ENCODE measurements at regions not wholly inside any gene's neighbourhood (a gene's known extent, or its start where the extent isn't known, plus 50 kb on each side); places are given as distances from the start of the nearest gene placed in this dataset.

GRCh38 chr3:43195115-43195498 lies 89.2 kb upstream of the POMGNT2 start:
- CTCF ChIA-PET: no interaction called here

DNA sequence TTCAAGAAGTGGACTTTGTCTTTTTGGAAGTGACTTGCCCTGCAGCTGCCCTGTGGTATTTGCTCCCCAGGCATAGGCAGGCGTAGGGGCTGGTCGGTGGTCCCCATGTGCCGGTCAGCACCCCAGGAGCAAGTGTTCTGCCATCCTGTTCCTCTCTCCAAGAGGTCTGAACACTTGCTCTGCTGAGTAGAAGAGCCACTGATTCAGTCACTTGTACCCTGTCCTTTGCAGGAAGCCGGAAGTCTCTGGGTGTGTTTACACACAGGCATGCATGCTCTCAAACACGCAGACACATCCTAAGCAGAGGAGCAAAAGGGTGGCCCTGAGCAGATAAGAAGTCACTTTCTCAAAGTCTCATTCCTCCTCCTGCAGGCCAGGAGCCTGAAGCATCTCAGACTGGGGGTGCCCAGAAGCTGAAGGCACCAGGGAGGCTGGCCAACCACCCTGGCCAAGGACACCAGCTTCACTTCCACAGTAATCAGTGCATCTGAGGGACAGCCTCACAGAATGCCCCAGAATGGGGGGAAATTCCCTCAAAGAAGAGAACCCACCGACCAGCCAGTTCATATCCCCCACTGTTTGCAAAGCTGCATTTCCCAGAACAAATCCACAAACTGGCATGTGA lies 88.7 kb upstream of the POMGNT2 start:
- CTCF ChIA-PET: interaction anchor here (0.9 kb wide), 1 partner anchor 42 kb away, joined by 3 read pairs; no protein-coding TSS in a partner anchor
- TF ChIP-seq CTCF (IDR thresholded peaks at IDR 0.05; ENCODE audit: insufficient read depth, low read length, missing control alignments): no peak
- no peak overlapping the region for H3K4me3 ChIP-seq (ENCODE audit: low read depth, low read length)
- POLR2A ChIA-PET: no interaction called here
- no peak for DNase-seq (ENCODE audit: low read depth, low spot score)

More at GRCh38 chr3:43195115-43195498, 89.2 kb upstream of the POMGNT2 start:
- TF ChIP-seq CTCF (IDR thresholded peaks at IDR 0.05; ENCODE audit: insufficient read depth, low read length, missing control alignments): no peak
- POLR2A ChIA-PET: no interaction called here
- no peak for DNase-seq (ENCODE audit: low read depth, low spot score)
- H3K4me3 ChIP-seq (ENCODE audit: low read depth, low read length): no peak overlapping the region

GRCh38 chr3:43194069-43194468 lies 88.2 kb upstream of the POMGNT2 start:
- ChIA-PET CTCF (interaction anchor here (0.9 kb wide), 1 partner anchor 43 kb away, joined by 3 read pairs; no protein-coding TSS in a partner anchor), POLR2A (no interaction called here)
- no peak for DNase-seq (ENCODE audit: low read depth, low spot score)
- no peak overlapping the region for H3K4me3 ChIP-seq (ENCODE audit: low read depth, low read length)
- TF ChIP-seq CTCF (IDR thresholded peaks at IDR 0.05; ENCODE audit: insufficient read depth, low read length, missing control alignments): no peak

GRCh38 chr3:43192028-43192427 lies 86.1 kb upstream of the POMGNT2 start:
- POLR2A ChIA-PET: no interaction called here
- no peak overlapping the region for H3K4me3 ChIP-seq (ENCODE audit: low read depth, low read length)
- CTCF ChIA-PET: interaction anchor here (1.1 kb wide), 2 partner anchors 20 to 30 kb away, joined by 3 to 4 read pairs; no protein-coding TSS in a partner anchor
- no peak for TF ChIP-seq CTCF (IDR thresholded peaks at IDR 0.05; ENCODE audit: insufficient read depth, low read length, missing control alignments)
- DNase-seq (ENCODE audit: low read depth, low spot score): no peak

- ChIA-PET POLR2A (interaction anchor here (0.6 to 1.3 kb wide), 2 partner anchors 11 to 1608 kb away, joined by 3 to 10 read pairs; no protein-coding TSS in a partner anchor), CTCF (interaction anchor here (1.0 kb wide), 1 partner anchor 20 kb away, joined by 3 read pairs; no protein-coding TSS in a partner anchor)
- no peak for DNase-seq (ENCODE audit: low read depth, low spot score)
- no peak overlapping the region for H3K4me3 ChIP-seq (ENCODE audit: low read depth, low read length)
- TF ChIP-seq CTCF (IDR thresholded peaks at IDR 0.05; ENCODE audit: insufficient read depth, low read length, missing control alignments): no peak
Measured at GRCh38 chr3:43191116-43191515, 85.2 kb upstream of the POMGNT2 start.

- TF ChIP-seq CTCF (IDR thresholded peaks at IDR 0.05; ENCODE audit: insufficient read depth, low read length, missing control alignments): no peak
- ChIA-PET CTCF (interaction anchor here (1.0 kb wide), 1 partner anchor 20 kb away, joined by 3 read pairs; no protein-coding TSS in a partner anchor), POLR2A (interaction anchor here (1.3 kb wide), 1 partner anchor 11 kb away, joined by 10 read pairs; no protein-coding TSS in a partner anchor)
- DNase-seq (ENCODE audit: low read depth, low spot score): peak; percentile 85
- no peak overlapping the region for H3K4me3 ChIP-seq (ENCODE audit: low read depth, low read length)
Measured at GRCh38 chr3:43190670-43191069, 84.8 kb upstream of the POMGNT2 start.

Measured in AG04449 (cell line).